ENCODE measurements at regions not wholly inside any gene's neighbourhood (a gene's known extent, or its start where the extent isn't known, plus 50 kb on each side); places are given as distances from the start of the nearest gene placed in this dataset.

- ChIA-PET CTCF (no interaction called here), POLR2A (no interaction called here)
These were observed 229.0 kb downstream of the TEX29 start for GRCh38 chr13:111549464-111549863.

GRCh38 chr13:111550062-111550461 is 229.6 kb downstream of the TEX29 start:
- ChIA-PET CTCF (no interaction called here), POLR2A (no interaction called here)

- CTCF ChIA-PET = no interaction called here
- POLR2A ChIA-PET = no interaction called here
These were observed 230.9 kb downstream of the TEX29 start for GRCh38 chr13:111551204-111551820.

GRCh38 chr13:111552891-111553655 is 232.6 kb downstream of the TEX29 start:
- CTCF ChIA-PET = no interaction called here
- POLR2A ChIA-PET = no interaction called here

GRCh38 chr13:111554539-111555267 is 234.3 kb downstream of the TEX29 start:
- ChIA-PET CTCF (no interaction called here), POLR2A (no interaction called here)

GRCh38 chr13:111555268-111555808 is 234.9 kb downstream of the TEX29 start:
- POLR2A ChIA-PET = no interaction called here

GRCh38 chr13:111555903-111556302 is 235.5 kb downstream of the TEX29 start:
- POLR2A ChIA-PET = no interaction called here
- CTCF ChIA-PET = no interaction called here

More at GRCh38 chr13:111555268-111555808, 234.9 kb downstream of the TEX29 start:
- CTCF ChIA-PET = no interaction called here

- ChIA-PET POLR2A (no interaction called here), CTCF (no interaction called here)
These were observed 236.1 kb downstream of the TEX29 start for GRCh38 chr13:111556496-111556895.

- ChIA-PET POLR2A (no interaction called here), CTCF (no interaction called here)
These were observed 237.7 kb downstream of the TEX29 start for GRCh38 chr13:111557921-111558699.

GRCh38 chr13:111558700-111559088 is 238.3 kb downstream of the TEX29 start:
- CTCF ChIA-PET = no interaction called here
- POLR2A ChIA-PET = no interaction called here

GRCh38 chr13:111559612-111560403 is 239.4 kb downstream of the TEX29 start:
- CTCF ChIA-PET = no interaction called here
- POLR2A ChIA-PET = no interaction called here

GRCh38 chr13:111561091-111561781 is 240.8 kb downstream of the TEX29 start:
- ChIA-PET POLR2A (no interaction called here), CTCF (no interaction called here)

GRCh38 chr13:111562716-111563115 is 242.3 kb downstream of the TEX29 start:
- POLR2A ChIA-PET = no interaction called here

GRCh38 chr13:111564606-111565005 is 244.2 kb downstream of the TEX29 start:
- ChIA-PET POLR2A (no interaction called here), CTCF (no interaction called here)

More at GRCh38 chr13:111562716-111563115, 242.3 kb downstream of the TEX29 start:
- CTCF ChIA-PET = no interaction called here

- ChIA-PET POLR2A (no interaction called here), CTCF (no interaction called here)
These were observed 245.0 kb downstream of the TEX29 start for GRCh38 chr13:111565400-111565799.

GRCh38 chr13:111566567-111566966 is 246.1 kb downstream of the TEX29 start:
- CTCF ChIA-PET = no interaction called here
- POLR2A ChIA-PET = no interaction called here

- CTCF ChIA-PET = no interaction called here
- POLR2A ChIA-PET = no interaction called here
These were observed 247.2 kb downstream of the TEX29 start for GRCh38 chr13:111567637-111568036.

GRCh38 chr13:111568290-111568689 is 247.8 kb downstream of the TEX29 start:
- POLR2A ChIA-PET = no interaction called here
- CTCF ChIA-PET = no interaction called here

GRCh38 chr13:111570911-111571310 is 250.5 kb downstream of the TEX29 start:
- CTCF ChIA-PET = no interaction called here
- POLR2A ChIA-PET = no interaction called here

All from activated CD8-positive, alpha-beta memory T cell treated with anti-CD3 and anti-CD28 coated beads for 36 hours (primary cell).